ENCODE measurements at regions not wholly inside any gene's neighbourhood (a gene's known extent, or its start where the extent isn't known, plus 50 kb on each side); places are given as distances from the start of the nearest gene placed in this dataset.

DNA sequence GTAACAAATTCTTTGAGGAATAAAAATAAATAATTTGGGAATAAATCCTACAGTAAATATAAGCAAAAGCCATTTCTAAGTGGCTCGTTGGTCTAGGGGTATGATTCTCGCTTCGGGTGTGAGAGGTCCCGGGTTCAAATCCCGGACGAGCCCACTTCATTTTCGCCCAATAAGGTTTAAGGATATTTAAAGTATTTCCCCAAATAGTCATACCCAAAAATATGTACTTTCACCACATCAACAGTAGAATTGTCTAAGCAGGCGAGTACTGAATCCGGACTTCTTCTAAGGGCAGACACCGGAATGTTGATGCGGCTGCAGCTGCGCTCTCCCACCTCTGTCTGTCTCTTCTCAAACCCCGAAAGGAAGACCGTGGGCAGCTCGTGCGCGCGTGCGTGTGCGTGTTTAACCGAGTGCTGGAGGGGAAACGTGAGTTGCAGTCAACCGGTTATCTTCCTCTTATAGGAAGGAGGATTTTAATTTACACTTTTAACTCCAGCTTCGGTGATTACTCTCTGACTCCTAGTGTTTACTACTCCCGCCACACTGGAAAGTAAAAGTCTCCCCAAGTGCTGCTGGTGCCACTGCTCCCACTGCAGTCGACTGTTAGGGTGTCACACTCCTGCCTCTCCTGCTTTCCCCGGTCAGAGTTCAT is 155.7 kb upstream of the PRSS16 start:
- peaks cover 10% of the 10 kb centered on the region for H3K9me3 ChIP-seq (ENCODE audit: severe bottlenecking)
- H3K36me3 ChIP-seq: no peaks in the 10 kb centered on the region
- no peak overlapping the region for H3K4me3 ChIP-seq (ENCODE audit: low read depth, low read length)
- H3K27ac ChIP-seq: no peak overlapping the region
- DNase-seq: no peak
- peaks cover 93% of the 10 kb centered on the region for H3K27me3 ChIP-seq (ENCODE audit: insufficient read depth, low read depth, severe bottlenecking)
- TF ChIP-seq, protein P1, sequence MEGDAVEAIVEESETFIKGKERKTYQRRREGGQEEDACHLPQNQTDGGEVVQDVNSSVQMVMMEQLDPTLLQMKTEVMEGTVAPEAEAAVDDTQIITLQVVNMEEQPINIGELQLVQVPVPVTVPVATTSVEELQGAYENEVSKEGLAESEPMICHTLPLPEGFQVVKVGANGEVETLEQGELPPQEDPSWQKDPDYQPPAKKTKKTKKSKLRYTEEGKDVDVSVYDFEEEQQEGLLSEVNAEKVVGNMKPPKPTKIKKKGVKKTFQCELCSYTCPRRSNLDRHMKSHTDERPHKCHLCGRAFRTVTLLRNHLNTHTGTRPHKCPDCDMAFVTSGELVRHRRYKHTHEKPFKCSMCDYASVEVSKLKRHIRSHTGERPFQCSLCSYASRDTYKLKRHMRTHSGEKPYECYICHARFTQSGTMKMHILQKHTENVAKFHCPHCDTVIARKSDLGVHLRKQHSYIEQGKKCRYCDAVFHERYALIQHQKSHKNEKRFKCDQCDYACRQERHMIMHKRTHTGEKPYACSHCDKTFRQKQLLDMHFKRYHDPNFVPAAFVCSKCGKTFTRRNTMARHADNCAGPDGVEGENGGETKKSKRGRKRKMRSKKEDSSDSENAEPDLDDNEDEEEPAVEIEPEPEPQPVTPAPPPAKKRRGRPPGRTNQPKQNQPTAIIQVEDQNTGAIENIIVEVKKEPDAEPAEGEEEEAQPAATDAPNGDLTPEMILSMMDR (IDR thresholded peaks at IDR 0.05; ENCODE audit: low read depth, low read length): no peak

DNA sequence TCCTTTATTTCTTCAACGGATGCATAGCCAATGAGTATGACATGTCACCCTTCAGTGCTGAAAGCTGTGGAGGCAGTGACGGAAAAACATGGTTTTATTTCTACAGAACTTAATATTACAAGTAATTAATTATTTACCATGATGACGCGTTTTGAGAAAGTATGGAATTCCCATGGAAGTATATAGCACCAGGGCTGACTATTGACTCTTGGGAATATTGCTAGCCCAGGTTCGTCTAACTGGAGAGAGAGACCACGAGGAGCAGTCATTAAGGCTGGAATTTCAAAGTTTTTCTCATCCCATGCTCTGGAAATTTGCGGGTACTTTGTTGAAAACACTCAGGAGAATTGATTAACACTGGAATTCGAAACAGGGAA is 155.2 kb upstream of the PRSS16 start:
- H3K9me3 ChIP-seq (ENCODE audit: severe bottlenecking): peaks cover 15% of the 10 kb centered on the region

DNA sequence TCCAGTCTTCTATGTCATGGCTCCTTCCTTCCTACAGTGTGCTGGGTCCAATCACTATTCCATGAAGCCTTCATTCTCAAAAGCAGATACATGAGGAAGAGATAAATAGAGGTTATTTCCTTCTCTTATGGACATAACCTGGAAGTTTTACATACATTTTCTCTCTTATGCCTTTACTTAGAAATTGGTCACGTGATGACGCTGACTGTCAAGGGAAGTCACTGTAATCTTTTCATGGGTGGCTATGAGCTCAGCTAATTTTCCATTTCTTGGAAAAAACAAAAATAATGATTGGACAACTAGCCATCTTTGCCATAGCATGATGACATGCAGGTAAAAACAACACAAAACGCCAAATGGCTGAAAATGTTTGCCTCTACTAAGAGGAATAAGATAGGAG is 151.6 kb upstream of the PRSS16 start:
- Histone ChIP-seq H3K9me3 (ENCODE audit: severe bottlenecking) (peaks cover 24% of the 10 kb centered on the region), H3K36me3 (no peaks in the 10 kb centered on the region), H3K27ac (no peak overlapping the region), H3K27me3 (ENCODE audit: insufficient read depth, low read depth, severe bottlenecking) (peaks cover 74% of the 10 kb centered on the region), H3K4me3 (ENCODE audit: low read depth, low read length) (no peak overlapping the region)
- TF ChIP-seq, protein P1 (IDR thresholded peaks at IDR 0.05; ENCODE audit: low read depth, low read length): no peak
- DNase-seq: no peak

More for the DNA sequence above, 155.2 kb upstream of the PRSS16 start:
- Histone ChIP-seq H3K4me3 (ENCODE audit: low read depth, low read length) (no peak overlapping the region), H3K36me3 (no peaks in the 10 kb centered on the region), H3K27ac (no peak overlapping the region), H3K27me3 (ENCODE audit: insufficient read depth, low read depth, severe bottlenecking) (peaks cover 93% of the 10 kb centered on the region)
- DNase-seq: no peak
- TF ChIP-seq, protein P1 (IDR thresholded peaks at IDR 0.05; ENCODE audit: low read depth, low read length): no peak

DNA sequence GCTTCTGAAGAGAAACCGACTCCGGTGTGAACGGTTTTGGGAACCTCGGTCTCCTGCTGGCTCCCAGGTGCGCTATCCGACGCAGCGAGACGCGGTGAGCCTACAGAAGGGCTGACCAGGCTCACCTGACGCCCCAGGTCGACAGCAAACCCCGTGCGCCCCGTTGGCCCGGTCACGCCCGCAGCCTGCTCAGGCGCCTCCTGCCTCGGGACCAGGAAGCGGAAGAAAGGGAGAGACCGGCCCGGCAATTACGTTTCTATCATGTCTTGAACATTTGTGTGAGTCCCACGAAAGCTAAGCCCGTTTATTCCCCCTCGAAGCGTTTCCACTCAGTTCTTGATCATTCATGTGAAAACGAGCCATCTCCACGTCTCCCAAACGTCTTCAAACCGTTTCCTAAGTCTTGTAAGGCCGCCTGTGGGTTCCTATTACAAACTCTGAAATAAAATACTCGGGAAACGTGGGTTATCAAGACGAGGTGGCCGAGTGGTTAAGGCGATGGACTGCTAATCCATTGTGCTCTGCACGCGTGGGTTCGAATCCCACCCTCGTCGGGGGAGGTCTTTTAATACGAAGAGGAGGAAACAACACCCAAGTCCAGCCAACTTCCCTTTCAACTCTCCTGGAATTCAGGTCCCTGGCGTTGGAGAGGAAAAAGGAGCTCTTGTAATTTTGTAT is 150.5 kb upstream of the PRSS16 start:
- TF ChIP-seq, protein P1 (IDR thresholded peaks at IDR 0.05; ENCODE audit: low read depth, low read length): no peak
- no peaks in the 10 kb centered on the region for H3K36me3 ChIP-seq
- no peak for DNase-seq
- H3K4me3 ChIP-seq (ENCODE audit: low read depth, low read length): no peak overlapping the region
- peaks cover 67% of the 10 kb centered on the region for H3K27me3 ChIP-seq (ENCODE audit: insufficient read depth, low read depth, severe bottlenecking)
- H3K27ac ChIP-seq: no peak overlapping the region
- peaks cover 24% of the 10 kb centered on the region for H3K9me3 ChIP-seq (ENCODE audit: severe bottlenecking)

DNA sequence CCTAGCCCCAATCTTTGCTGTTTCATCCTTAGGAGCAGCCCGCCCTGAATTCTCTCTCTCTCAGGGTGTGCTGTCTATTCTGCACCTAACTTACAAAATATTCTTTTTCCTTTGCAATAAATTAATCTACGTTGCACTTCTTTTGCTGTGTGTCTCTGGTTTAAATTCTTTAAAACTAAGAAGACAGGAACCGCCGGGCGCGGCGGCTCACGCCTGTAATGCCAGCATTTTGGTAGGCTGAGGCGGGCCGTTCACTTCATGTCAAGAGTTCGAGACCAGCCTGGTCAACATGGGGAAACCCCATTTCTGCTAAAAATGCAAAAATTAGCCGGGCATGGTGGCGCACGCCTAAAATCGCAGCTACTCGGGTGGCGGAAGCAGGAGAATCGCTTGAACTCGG is 148.5 kb upstream of the PRSS16 start:
- Histone ChIP-seq H3K36me3 (no peaks in the 10 kb centered on the region), H3K27me3 (ENCODE audit: insufficient read depth, low read depth, severe bottlenecking) (peaks cover 62% of the 10 kb centered on the region), H3K9me3 (ENCODE audit: severe bottlenecking) (peaks cover 24% of the 10 kb centered on the region), H3K4me3 (ENCODE audit: low read depth, low read length) (no peak overlapping the region), H3K27ac (no peak overlapping the region)
- no peak for DNase-seq
- TF ChIP-seq, protein P1 (IDR thresholded peaks at IDR 0.05; ENCODE audit: low read depth, low read length): no peak

All from WERI-Rb-1 (cell line).